ENCODE measurements at regions not wholly inside any gene's neighbourhood (a gene's known extent, or its start where the extent isn't known, plus 50 kb on each side); places are given as distances from the start of the nearest gene placed in this dataset.

DNA sequence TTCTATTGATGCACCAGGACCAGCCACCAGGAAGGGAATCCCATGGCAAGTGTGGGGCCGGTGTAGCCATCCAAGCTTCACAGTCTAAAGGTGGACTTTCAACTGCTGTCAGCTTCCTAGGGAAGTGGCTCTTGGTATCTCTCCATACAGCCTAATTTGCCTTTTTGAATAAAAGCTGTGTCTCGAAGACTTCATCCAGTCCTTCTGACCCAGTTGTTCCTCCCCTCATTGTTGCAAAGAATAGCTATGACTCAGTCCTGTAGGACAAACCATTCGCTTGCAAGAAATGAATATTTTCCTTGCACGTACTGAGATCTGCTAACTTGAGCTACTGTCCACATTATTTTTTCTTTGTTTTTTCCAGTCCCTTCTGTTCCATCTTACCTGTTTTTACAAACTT, 145.1 kb upstream of the CTSO start:
- no peaks in the 10 kb centered on the region for H3K36me3 ChIP-seq (ENCODE audit: control insufficient read depth in 2 of 2, insufficient read depth in 2 of 2, low read length in 1 of 2)
- H3K27ac ChIP-seq (ENCODE audit: low read depth in 2 of 2, low read length in 1 of 2) = no peak overlapping the region
- no peaks in the 10 kb centered on the region for H3K4me1 ChIP-seq (ENCODE audit: control insufficient read depth in 2 of 2, insufficient read depth in 2 of 2, low read length in 1 of 2)
- no peaks in the 10 kb centered on the region for H3K27me3 ChIP-seq (ENCODE audit: control insufficient read depth in 1 of 2, insufficient read depth in 2 of 2, low read length in 2 of 2)
- no peaks in the 10 kb centered on the region for H3K9me3 ChIP-seq (ENCODE audit: control insufficient read depth in 2 of 2, insufficient read depth in 1 of 2, low read depth in 1 of 2, low read length in 1 of 2)
- H3K4me3 ChIP-seq (ENCODE audit: low read depth in 1 of 2, low read length in 2 of 2) = no peak overlapping the region
- WGBS, 2 donors = 75 to 78% methylated on average over 4 of the region's 4 CpGs

DNA sequence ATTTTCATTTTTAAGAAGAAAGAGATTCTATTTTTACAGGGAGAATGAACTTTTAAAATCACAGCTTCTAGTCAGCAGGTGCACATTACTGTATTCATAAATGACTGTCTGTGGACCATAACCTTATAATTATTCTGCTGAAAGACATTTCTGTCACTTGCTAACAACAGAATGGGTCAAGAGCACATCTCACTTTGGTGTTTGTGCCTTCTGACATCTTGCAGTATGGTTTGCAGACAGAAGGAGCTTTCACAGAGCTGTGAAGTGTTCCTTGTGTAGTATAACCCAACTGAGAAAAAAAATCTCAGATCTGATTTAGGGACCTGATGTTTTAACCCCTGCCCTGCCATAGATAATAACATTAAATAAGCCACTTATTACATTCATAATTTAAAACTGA, 131.4 kb upstream of the CTSO start:
- Histone ChIP-seq H3K9me3 (ENCODE audit: control insufficient read depth in 2 of 2, insufficient read depth in 1 of 2, low read depth in 1 of 2, low read length in 1 of 2) (no peaks in the 10 kb centered on the region), H3K4me3 (ENCODE audit: low read depth in 1 of 2, low read length in 2 of 2) (no peak overlapping the region), H3K27ac (ENCODE audit: low read depth in 2 of 2, low read length in 1 of 2) (no peak overlapping the region), H3K27me3 (ENCODE audit: control insufficient read depth in 1 of 2, insufficient read depth in 2 of 2, low read length in 2 of 2) (no peaks in the 10 kb centered on the region), H3K4me1 (ENCODE audit: control insufficient read depth in 2 of 2, insufficient read depth in 2 of 2, low read length in 1 of 2) (no peaks in the 10 kb centered on the region), H3K36me3 (ENCODE audit: control insufficient read depth in 2 of 2, insufficient read depth in 2 of 2, low read length in 1 of 2) (no peaks in the 10 kb centered on the region)

DNA sequence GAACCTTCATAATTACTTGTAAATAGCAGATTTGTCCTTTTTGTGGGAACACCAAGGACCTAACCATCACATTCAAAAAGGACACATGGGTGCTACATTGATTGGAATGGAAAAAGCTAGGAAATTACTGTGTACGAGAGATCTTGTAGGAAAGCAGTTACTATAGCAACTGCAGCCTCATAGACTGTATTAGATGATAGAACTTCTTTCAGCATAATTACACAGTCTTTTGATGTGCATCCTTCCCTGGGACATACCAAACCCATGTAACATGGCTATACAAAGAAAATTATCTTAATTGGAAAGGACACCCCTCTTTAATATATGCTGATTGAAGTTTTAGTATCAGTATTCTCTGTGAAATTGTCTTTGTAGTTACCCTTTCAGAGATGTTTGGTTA, 130.7 kb upstream of the CTSO start:
- H3K27me3 ChIP-seq (ENCODE audit: control insufficient read depth in 1 of 2, insufficient read depth in 2 of 2, low read length in 2 of 2) = no peaks in the 10 kb centered on the region

DNA sequence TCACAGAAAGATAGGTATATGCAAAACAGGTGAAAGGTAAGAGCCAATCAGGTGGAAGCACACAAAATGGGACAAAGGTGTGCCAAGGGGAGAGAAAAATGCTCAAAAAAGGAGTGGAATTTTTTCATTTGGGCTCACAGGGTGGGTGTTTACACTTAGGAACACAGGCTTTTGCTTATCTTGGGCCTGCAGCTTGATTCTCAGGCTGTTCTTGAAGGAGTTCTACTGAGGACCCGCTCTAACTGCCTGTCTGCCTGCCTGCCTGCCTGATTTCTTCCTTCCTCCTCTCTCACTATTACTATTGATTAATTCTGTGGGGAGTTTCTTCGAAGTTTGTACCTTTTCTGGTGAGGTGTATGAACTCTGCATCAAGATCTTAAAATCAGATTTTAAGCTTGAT, 120.3 kb upstream of the CTSO start:
- Histone ChIP-seq H3K4me3 (ENCODE audit: low read depth in 1 of 2, low read length in 2 of 2) (no peak overlapping the region), H3K27ac (ENCODE audit: low read depth in 2 of 2, low read length in 1 of 2) (no peak overlapping the region), H3K36me3 (ENCODE audit: control insufficient read depth in 2 of 2, insufficient read depth in 2 of 2, low read length in 1 of 2) (no peaks in the 10 kb centered on the region), H3K9me3 (ENCODE audit: control insufficient read depth in 2 of 2, insufficient read depth in 1 of 2, low read depth in 1 of 2, low read length in 1 of 2) (peaks cover 0 to 2% of the 10 kb centered on the region in 2 donors), H3K4me1 (ENCODE audit: control insufficient read depth in 2 of 2, insufficient read depth in 2 of 2, low read length in 1 of 2) (no peaks in the 10 kb centered on the region), H3K27me3 (ENCODE audit: control insufficient read depth in 1 of 2, insufficient read depth in 2 of 2, low read length in 2 of 2) (no peaks in the 10 kb centered on the region)
- 64 to 74% methylated on average over 2 of the region's 2 CpGs for WGBS, 2 donors

More for the DNA sequence above, 130.7 kb upstream of the CTSO start:
- Histone ChIP-seq H3K4me3 (ENCODE audit: low read depth in 1 of 2, low read length in 2 of 2) (no peak overlapping the region), H3K36me3 (ENCODE audit: control insufficient read depth in 2 of 2, insufficient read depth in 2 of 2, low read length in 1 of 2) (no peaks in the 10 kb centered on the region), H3K27ac (ENCODE audit: low read depth in 2 of 2, low read length in 1 of 2) (no peak overlapping the region), H3K9me3 (ENCODE audit: control insufficient read depth in 2 of 2, insufficient read depth in 1 of 2, low read depth in 1 of 2, low read length in 1 of 2) (no peaks in the 10 kb centered on the region), H3K4me1 (ENCODE audit: control insufficient read depth in 2 of 2, insufficient read depth in 2 of 2, low read length in 1 of 2) (no peaks in the 10 kb centered on the region)
- 63 to 75% methylated on average over 1 of the region's 1 CpG for WGBS, 2 donors

DNA sequence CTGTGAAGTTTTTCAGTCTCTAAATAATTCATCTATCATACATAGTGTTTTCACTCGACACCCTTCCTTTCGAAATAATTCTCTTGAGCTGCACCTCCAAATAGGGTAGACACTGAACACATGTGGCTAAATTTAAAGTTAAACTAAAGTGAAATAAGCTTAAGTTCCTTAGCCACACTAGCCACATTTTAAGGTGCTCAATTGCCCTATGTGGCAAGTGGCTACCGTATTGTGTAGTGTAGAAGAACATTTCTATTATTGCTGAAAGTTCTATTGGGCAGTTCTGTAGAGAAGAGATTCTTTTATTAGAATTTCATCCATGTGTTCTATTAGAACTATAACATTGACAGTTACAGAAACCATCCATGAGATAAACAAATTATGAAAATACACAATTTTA, 107.0 kb upstream of the CTSO start:
- 71 to 87% methylated on average over 3 of the region's 3 CpGs for WGBS, 2 donors
- Histone ChIP-seq H3K36me3 (ENCODE audit: control insufficient read depth in 2 of 2, insufficient read depth in 2 of 2, low read length in 1 of 2) (no peaks in the 10 kb centered on the region), H3K4me1 (ENCODE audit: control insufficient read depth in 2 of 2, insufficient read depth in 2 of 2, low read length in 1 of 2) (no peaks in the 10 kb centered on the region), H3K27me3 (ENCODE audit: control insufficient read depth in 1 of 2, insufficient read depth in 2 of 2, low read length in 2 of 2) (no peaks in the 10 kb centered on the region), H3K9me3 (ENCODE audit: control insufficient read depth in 2 of 2, insufficient read depth in 1 of 2, low read depth in 1 of 2, low read length in 1 of 2) (no peaks in the 10 kb centered on the region), H3K27ac (ENCODE audit: low read depth in 2 of 2, low read length in 1 of 2) (no peak overlapping the region), H3K4me3 (ENCODE audit: low read depth in 1 of 2, low read length in 2 of 2) (no peak overlapping the region)

DNA sequence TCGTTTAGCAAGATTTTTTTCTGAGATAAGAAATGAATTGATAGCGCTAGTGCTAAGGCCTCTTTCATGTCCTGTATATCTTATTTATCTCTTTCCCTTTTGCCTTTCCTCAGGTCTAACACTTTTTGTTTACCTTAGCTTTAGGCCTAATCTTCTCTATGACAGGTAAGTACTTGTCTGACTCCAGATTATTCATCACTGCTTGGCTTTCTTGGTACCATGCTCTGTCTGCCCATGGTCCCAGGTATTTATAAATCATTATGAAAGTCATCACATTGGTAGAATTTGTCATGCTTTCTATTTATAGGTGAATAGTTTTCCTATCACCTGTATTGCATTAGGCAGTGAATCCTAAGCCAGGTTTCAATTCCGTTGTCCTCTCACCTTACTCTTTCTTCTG, 99.5 kb upstream of the CTSO start:
- WGBS, 2 donors = 38 to 44% methylated on average over 3 of the region's 3 CpGs

DNA sequence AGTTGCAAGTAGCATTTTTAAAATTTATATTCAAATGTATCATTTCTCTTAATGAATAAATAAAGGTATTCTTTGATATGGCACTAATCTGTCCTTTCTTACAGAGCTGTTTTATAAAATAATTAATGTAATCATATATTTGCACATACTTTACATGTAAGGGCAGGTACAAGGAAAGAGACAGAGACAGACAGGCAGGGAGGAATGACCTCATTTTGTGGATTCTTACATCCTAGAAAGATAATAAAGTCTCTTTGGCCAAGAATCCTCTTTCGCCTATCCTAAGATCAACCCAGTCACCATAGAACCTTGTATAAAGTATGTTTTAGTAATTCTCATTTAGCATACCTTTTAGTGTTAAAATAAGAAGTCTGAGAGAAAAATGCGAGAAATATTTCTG, 98.5 kb upstream of the CTSO start:
- 77 to 79% methylated on average over 2 of the region's 2 CpGs for WGBS, 2 donors
- no peak overlapping the region for H3K4me3 ChIP-seq (ENCODE audit: low read depth in 1 of 2, low read length in 2 of 2)

More for the DNA sequence above, 99.5 kb upstream of the CTSO start:
- Histone ChIP-seq H3K27me3 (ENCODE audit: control insufficient read depth in 1 of 2, insufficient read depth in 2 of 2, low read length in 2 of 2) (no peaks in the 10 kb centered on the region), H3K27ac (ENCODE audit: low read depth in 2 of 2, low read length in 1 of 2) (no peak overlapping the region), H3K9me3 (ENCODE audit: control insufficient read depth in 2 of 2, insufficient read depth in 1 of 2, low read depth in 1 of 2, low read length in 1 of 2) (no peaks in the 10 kb centered on the region), H3K36me3 (ENCODE audit: control insufficient read depth in 2 of 2, insufficient read depth in 2 of 2, low read length in 1 of 2) (no peaks in the 10 kb centered on the region), H3K4me3 (ENCODE audit: low read depth in 1 of 2, low read length in 2 of 2) (no peak overlapping the region), H3K4me1 (ENCODE audit: control insufficient read depth in 2 of 2, insufficient read depth in 2 of 2, low read length in 1 of 2) (no peaks in the 10 kb centered on the region)

DNA sequence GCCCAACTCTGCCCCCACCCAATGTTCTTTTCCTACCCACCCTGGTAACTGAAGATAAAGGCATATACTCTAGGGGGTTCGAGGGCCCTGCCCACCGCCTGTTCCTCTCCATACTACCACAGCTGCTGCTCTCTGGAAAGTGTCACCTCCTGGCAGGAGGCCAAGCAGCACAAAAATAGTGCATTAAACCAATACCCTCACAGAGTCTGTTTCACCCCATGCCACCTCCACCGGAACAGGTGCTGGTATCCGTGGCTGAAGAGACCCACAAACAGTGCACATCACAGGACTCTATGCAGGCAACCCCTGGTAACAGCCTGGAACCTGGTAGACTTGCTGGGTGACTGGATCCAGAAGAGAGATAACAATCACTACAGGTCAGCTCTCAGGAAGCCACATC, 85.1 kb upstream of the CTSO start:
- Histone ChIP-seq H3K36me3 (ENCODE audit: control insufficient read depth in 2 of 2, insufficient read depth in 2 of 2, low read length in 1 of 2) (no peaks in the 10 kb centered on the region), H3K27me3 (ENCODE audit: control insufficient read depth in 1 of 2, insufficient read depth in 2 of 2, low read length in 2 of 2) (no peaks in the 10 kb centered on the region), H3K9me3 (ENCODE audit: control insufficient read depth in 2 of 2, insufficient read depth in 1 of 2, low read depth in 1 of 2, low read length in 1 of 2) (no peaks in the 10 kb centered on the region), H3K27ac (ENCODE audit: low read depth in 2 of 2, low read length in 1 of 2) (no peak overlapping the region), H3K4me3 (ENCODE audit: low read depth in 1 of 2, low read length in 2 of 2) (no peak overlapping the region), H3K4me1 (ENCODE audit: control insufficient read depth in 2 of 2, insufficient read depth in 2 of 2, low read length in 1 of 2) (no peaks in the 10 kb centered on the region)
- 82 to 91% methylated on average over 4 of the region's 4 CpGs for WGBS, 2 donors

More for the DNA sequence above, 98.5 kb upstream of the CTSO start:
- no peaks in the 10 kb centered on the region for H3K9me3 ChIP-seq (ENCODE audit: control insufficient read depth in 2 of 2, insufficient read depth in 1 of 2, low read depth in 1 of 2, low read length in 1 of 2)
- H3K4me1 ChIP-seq (ENCODE audit: control insufficient read depth in 2 of 2, insufficient read depth in 2 of 2, low read length in 1 of 2) = no peaks in the 10 kb centered on the region
- H3K27ac ChIP-seq (ENCODE audit: low read depth in 2 of 2, low read length in 1 of 2) = no peak overlapping the region
- no peaks in the 10 kb centered on the region for H3K27me3 ChIP-seq (ENCODE audit: control insufficient read depth in 1 of 2, insufficient read depth in 2 of 2, low read length in 2 of 2)
- no peaks in the 10 kb centered on the region for H3K36me3 ChIP-seq (ENCODE audit: control insufficient read depth in 2 of 2, insufficient read depth in 2 of 2, low read length in 1 of 2)

DNA sequence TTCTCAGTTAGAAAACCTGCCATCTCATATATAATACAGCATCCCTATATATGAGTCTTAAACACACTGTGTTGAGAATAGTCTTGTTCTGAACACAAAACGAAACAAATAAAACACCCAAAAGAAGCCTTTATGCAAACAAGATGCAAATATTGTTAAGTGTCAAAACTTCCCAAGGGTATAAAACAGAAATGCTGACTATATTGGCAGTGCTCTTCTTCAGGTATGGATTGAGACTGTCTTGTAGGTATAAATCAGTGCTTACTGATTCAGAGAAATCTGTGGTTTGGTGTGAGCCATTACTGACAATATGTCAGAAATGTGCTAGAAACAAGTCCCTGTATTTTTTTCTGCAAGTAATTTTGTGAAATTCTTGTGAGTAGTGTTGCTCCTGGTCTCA, 82.8 kb upstream of the CTSO start:
- no peaks in the 10 kb centered on the region for H3K36me3 ChIP-seq (ENCODE audit: control insufficient read depth in 2 of 2, insufficient read depth in 2 of 2, low read length in 1 of 2)
- H3K9me3 ChIP-seq (ENCODE audit: control insufficient read depth in 2 of 2, insufficient read depth in 1 of 2, low read depth in 1 of 2, low read length in 1 of 2) = no peaks in the 10 kb centered on the region
- no peaks in the 10 kb centered on the region for H3K27me3 ChIP-seq (ENCODE audit: control insufficient read depth in 1 of 2, insufficient read depth in 2 of 2, low read length in 2 of 2)
- WGBS, 2 donors = 72 to 74% methylated on average over 1 of the region's 1 CpG
- H3K4me1 ChIP-seq (ENCODE audit: control insufficient read depth in 2 of 2, insufficient read depth in 2 of 2, low read length in 1 of 2) = no peaks in the 10 kb centered on the region
- no peak overlapping the region for H3K4me3 ChIP-seq (ENCODE audit: low read depth in 1 of 2, low read length in 2 of 2)
- H3K27ac ChIP-seq (ENCODE audit: low read depth in 2 of 2, low read length in 1 of 2) = no peak overlapping the region

DNA sequence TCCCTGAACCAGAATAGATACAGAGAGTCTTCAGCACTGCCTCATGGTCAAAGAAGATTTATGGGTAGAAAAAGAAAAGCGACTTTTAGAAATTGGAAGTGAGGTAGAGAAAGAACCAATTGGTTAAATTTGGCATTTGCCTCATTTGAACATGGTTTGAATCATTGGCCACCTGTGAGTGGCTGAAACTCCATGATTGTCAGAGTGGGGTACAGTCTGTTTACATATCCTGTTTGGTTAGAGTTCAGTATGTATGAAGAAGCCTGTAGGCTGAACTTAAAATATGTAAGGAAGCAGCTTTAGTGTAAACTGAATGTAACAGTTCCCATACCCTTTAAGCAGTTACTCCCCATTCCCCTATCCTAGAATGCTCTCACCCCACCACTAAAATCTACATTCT, 76.0 kb upstream of the CTSO start:
- no peaks in the 10 kb centered on the region for H3K36me3 ChIP-seq (ENCODE audit: control insufficient read depth in 2 of 2, insufficient read depth in 2 of 2, low read length in 1 of 2)
- no peaks in the 10 kb centered on the region for H3K4me1 ChIP-seq (ENCODE audit: control insufficient read depth in 2 of 2, insufficient read depth in 2 of 2, low read length in 1 of 2)
- H3K4me3 ChIP-seq (ENCODE audit: low read depth in 1 of 2, low read length in 2 of 2) = no peak overlapping the region
- H3K27me3 ChIP-seq (ENCODE audit: control insufficient read depth in 1 of 2, insufficient read depth in 2 of 2, low read length in 2 of 2) = no peaks in the 10 kb centered on the region
- H3K9me3 ChIP-seq (ENCODE audit: control insufficient read depth in 2 of 2, insufficient read depth in 1 of 2, low read depth in 1 of 2, low read length in 1 of 2) = no peaks in the 10 kb centered on the region
- WGBS, 2 donors = 90 to 97% methylated on average over 1 of the region's 1 CpG
- H3K27ac ChIP-seq (ENCODE audit: low read depth in 2 of 2, low read length in 1 of 2) = no peak overlapping the region
